ENCODE measurements at regions not wholly inside any gene's neighbourhood (a gene's known extent, or its start where the extent isn't known, plus 50 kb on each side); places are given as distances from the start of the nearest gene placed in this dataset.
"Not testable (repeated sequence)": the region's sequence is repeated elsewhere in the genome, so short reads cannot be mapped to it uniquely, and the experiment has no call there.

- no peak overlapping the region for H3K4me3 ChIP-seq (ENCODE audit: low read depth, low read length)
- TF ChIP-seq CTCF (IDR thresholded peaks at IDR 0.05; ENCODE audit: insufficient read depth, low read depth, low read length) = no peak
Measured at GRCh38 chr9:7739595-7739994, 60.0 kb downstream of the DMAC1 start.

GRCh38 chr9:7735311-7735710 is 64.3 kb downstream of the DMAC1 start:
- H3K4me3 ChIP-seq (ENCODE audit: low read depth, low read length) = no peak overlapping the region
- DNase-seq (ENCODE audit: low read depth) = no peak
- TF ChIP-seq CTCF (IDR thresholded peaks at IDR 0.05; ENCODE audit: insufficient read depth, low read depth, low read length) = no peak

More at GRCh38 chr9:7739595-7739994, 60.0 kb downstream of the DMAC1 start:
- DNase-seq (ENCODE audit: low read depth) = no peak

- no peak for TF ChIP-seq CTCF (IDR thresholded peaks at IDR 0.05; ENCODE audit: insufficient read depth, low read depth, low read length)
- no peak overlapping the region for H3K4me3 ChIP-seq (ENCODE audit: low read depth, low read length)
- no peak for DNase-seq (ENCODE audit: low read depth)
Measured at GRCh38 chr9:7730164-7730445, 69.5 kb downstream of the DMAC1 start.

GRCh38 chr9:7729371-7730163 is 70.0 kb downstream of the DMAC1 start:
- TF ChIP-seq CTCF (IDR thresholded peaks at IDR 0.05; ENCODE audit: insufficient read depth, low read depth, low read length) = no peak
- H3K4me3 ChIP-seq (ENCODE audit: low read depth, low read length) = no peak overlapping the region
- DNase-seq (ENCODE audit: low read depth) = no peak

GRCh38 chr9:7721291-7721690 is 78.3 kb downstream of the DMAC1 start:
- H3K4me3 ChIP-seq (ENCODE audit: low read depth, low read length) = no peak overlapping the region
- DNase-seq (ENCODE audit: low read depth) = no peak
- TF ChIP-seq CTCF (IDR thresholded peaks at IDR 0.05; ENCODE audit: insufficient read depth, low read depth, low read length) = no peak

- H3K4me3 ChIP-seq (ENCODE audit: low read depth, low read length); DNase-seq (ENCODE audit: low read depth): not testable (repeated sequence)
Measured at GRCh38 chr9:7713088-7713487, 86.5 kb downstream of the DMAC1 start.

- H3K4me3 ChIP-seq (ENCODE audit: low read depth, low read length) = no peak overlapping the region
- TF ChIP-seq CTCF (IDR thresholded peaks at IDR 0.05; ENCODE audit: insufficient read depth, low read depth, low read length) = no peak
- DNase-seq (ENCODE audit: low read depth) = no peak
Measured at GRCh38 chr9:7710686-7711085, 88.9 kb downstream of the DMAC1 start.
